DOHH2 (cell line): ENCODE measurements at regions not wholly inside any gene's neighbourhood (a gene's known extent, or its start where the extent isn't known, plus 50 kb on each side); places are given as distances from the start of the nearest gene placed in this dataset.

Source experiments
- EZH2phosphoT487 ChIP-seq: fragments of 200-600 bp; sonication (generic); IDR thresholded peaks from 2 replicates; pipeline ENCODE4 v1.6.1; 2017; ENCODE audit warnings: borderline replicate concordance, mild to moderate bottlenecking, antibody characterized with exemption, low read length, moderate library complexity, mixed read lengths
- TF ChIP-seq, protein P1 (sequence below): fragments of 200-600 bp; sonication (generic); IDR thresholded peaks from one replicate; pipeline ENCODE4 v1.5.1; 2014; ENCODE audit warnings: antibody characterized with exemption, mild to moderate bottlenecking, low read depth, low read length; ENCODE audit not compliant: poor library complexity, severe bottlenecking

DNA sequence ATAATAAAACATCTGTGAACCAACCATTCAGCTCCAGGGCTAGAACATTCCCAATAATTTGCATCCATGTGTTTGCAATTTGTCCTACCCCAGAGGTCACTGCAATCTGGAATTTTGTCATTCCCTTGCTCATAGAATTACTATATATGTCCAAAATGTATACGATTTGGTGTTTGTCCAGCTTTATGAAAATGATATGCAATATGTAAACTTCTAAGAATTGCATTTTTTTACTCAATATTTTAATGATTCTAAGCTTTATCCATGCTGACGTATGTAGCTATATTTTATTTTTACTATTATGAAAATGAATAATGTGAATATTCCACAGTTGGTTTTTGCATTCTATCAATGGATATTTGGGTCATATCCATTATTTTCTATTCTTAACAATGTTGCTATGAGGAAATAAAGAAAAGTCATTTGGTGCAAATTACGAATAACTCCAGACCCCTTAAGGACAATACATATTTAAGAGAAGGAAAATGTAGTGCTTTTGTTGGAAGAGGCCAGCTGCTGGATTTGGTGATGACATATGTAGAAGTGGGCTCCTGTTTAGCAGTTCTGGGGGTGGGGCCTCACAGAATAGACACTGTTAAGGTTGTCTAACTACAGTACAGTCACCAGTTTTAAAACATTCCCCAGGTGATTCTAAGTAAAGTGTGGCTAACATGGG is 139.4 kb downstream of the SLC38A4 start:
- TF ChIP-seq, protein P1, sequence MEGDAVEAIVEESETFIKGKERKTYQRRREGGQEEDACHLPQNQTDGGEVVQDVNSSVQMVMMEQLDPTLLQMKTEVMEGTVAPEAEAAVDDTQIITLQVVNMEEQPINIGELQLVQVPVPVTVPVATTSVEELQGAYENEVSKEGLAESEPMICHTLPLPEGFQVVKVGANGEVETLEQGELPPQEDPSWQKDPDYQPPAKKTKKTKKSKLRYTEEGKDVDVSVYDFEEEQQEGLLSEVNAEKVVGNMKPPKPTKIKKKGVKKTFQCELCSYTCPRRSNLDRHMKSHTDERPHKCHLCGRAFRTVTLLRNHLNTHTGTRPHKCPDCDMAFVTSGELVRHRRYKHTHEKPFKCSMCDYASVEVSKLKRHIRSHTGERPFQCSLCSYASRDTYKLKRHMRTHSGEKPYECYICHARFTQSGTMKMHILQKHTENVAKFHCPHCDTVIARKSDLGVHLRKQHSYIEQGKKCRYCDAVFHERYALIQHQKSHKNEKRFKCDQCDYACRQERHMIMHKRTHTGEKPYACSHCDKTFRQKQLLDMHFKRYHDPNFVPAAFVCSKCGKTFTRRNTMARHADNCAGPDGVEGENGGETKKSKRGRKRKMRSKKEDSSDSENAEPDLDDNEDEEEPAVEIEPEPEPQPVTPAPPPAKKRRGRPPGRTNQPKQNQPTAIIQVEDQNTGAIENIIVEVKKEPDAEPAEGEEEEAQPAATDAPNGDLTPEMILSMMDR: no peak
- TF ChIP-seq EZH2phosphoT487: no peak
